ENCODE measurements at regions not wholly inside any gene's neighbourhood (a gene's known extent, or its start where the extent isn't known, plus 50 kb on each side); places are given as distances from the start of the nearest gene placed in this dataset.
"Not testable (repeated sequence)": the region's sequence is repeated elsewhere in the genome, so short reads cannot be mapped to it uniquely, and the experiment has no call there.

GRCh38 chrX:25860322-25860721 is 277.8 kb upstream of the MAGEB18 start:
- no peak overlapping the region for H3K4me3 ChIP-seq (ENCODE audit: low read depth, low read length)
- no peak for DNase-seq (ENCODE audit: low read depth)
- no peak for TF ChIP-seq CTCF (IDR thresholded peaks at IDR 0.05; ENCODE audit: control insufficient read depth, extremely low read depth, insufficient read depth)

- no peak for TF ChIP-seq CTCF (IDR thresholded peaks at IDR 0.05; ENCODE audit: control insufficient read depth, extremely low read depth, insufficient read depth)
- no peak overlapping the region for H3K4me3 ChIP-seq (ENCODE audit: low read depth, low read length)
- DNase-seq (ENCODE audit: low read depth) = no peak
Measured at GRCh38 chrX:25869761-25870160, 268.4 kb upstream of the MAGEB18 start.

GRCh38 chrX:25872786-25873185 is 265.4 kb upstream of the MAGEB18 start:
- TF ChIP-seq CTCF (IDR thresholded peaks at IDR 0.05; ENCODE audit: control insufficient read depth, extremely low read depth, insufficient read depth) = no peak
- H3K4me3 ChIP-seq (ENCODE audit: low read depth, low read length) = no peak overlapping the region
- DNase-seq (ENCODE audit: low read depth) = no peak

GRCh38 chrX:25873196-25873595 is 264.9 kb upstream of the MAGEB18 start:
- H3K4me3 ChIP-seq (ENCODE audit: low read depth, low read length) = no peak overlapping the region
- no peak for TF ChIP-seq CTCF (IDR thresholded peaks at IDR 0.05; ENCODE audit: control insufficient read depth, extremely low read depth, insufficient read depth)
- DNase-seq (ENCODE audit: low read depth) = peak; percentile 19

- TF ChIP-seq CTCF (IDR thresholded peaks at IDR 0.05; ENCODE audit: control insufficient read depth, extremely low read depth, insufficient read depth) = no peak
- no peak overlapping the region for H3K4me3 ChIP-seq (ENCODE audit: low read depth, low read length)
- no peak for DNase-seq (ENCODE audit: low read depth)
Measured at GRCh38 chrX:25878806-25879205, 259.3 kb upstream of the MAGEB18 start.

- not testable (repeated sequence) for H3K4me3 ChIP-seq (ENCODE audit: low read depth, low read length); DNase-seq (ENCODE audit: low read depth)
Measured at GRCh38 chrX:25882503-25882902, 255.6 kb upstream of the MAGEB18 start.

- no peak for TF ChIP-seq CTCF (IDR thresholded peaks at IDR 0.05; ENCODE audit: control insufficient read depth, extremely low read depth, insufficient read depth)
- no peak overlapping the region for H3K4me3 ChIP-seq (ENCODE audit: low read depth, low read length)
- DNase-seq (ENCODE audit: low read depth) = no peak
Measured at GRCh38 chrX:25897758-25898157, 240.4 kb upstream of the MAGEB18 start.

GRCh38 chrX:25905728-25906127 is 232.4 kb upstream of the MAGEB18 start:
- H3K4me3 ChIP-seq (ENCODE audit: low read depth, low read length); DNase-seq (ENCODE audit: low read depth): not testable (repeated sequence)

Data from LNCaP clone FGC (cell line).